ENCODE measurements at regions not wholly inside any gene's neighbourhood (a gene's known extent, or its start where the extent isn't known, plus 50 kb on each side); places are given as distances from the start of the nearest gene placed in this dataset.

DNA sequence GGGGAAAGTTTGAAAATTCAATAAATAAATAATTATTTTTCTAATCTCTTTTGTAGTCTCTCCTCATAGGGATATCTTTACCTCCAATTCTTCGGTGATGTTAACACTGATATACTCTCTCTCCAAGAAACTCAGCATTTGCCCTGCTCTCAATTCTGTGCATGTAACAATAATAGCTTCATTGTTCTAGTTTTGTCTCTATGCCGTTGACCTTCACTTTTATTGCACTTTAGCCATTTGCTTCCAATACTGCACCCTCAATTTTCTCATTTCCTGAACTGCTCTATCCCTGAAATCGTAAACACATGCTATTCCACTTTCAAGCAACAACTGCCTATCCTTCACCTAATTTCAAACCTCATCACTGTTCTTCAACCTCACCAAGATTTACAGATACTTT lies 645.0 kb downstream of the C12orf50 start:
- peaks cover 6% of the 10 kb centered on the region for H3K9me3 Mint-ChIP-seq (ENCODE audit: low read depth)
- H3K36me3 Mint-ChIP-seq (ENCODE audit: insufficient read depth) = peaks cover 2% of the 10 kb centered on the region
- H3K4me1 Mint-ChIP-seq (ENCODE audit: low read depth) = peaks cover 15% of the 10 kb centered on the region
- TF ChIP-seq, protein P1, sequence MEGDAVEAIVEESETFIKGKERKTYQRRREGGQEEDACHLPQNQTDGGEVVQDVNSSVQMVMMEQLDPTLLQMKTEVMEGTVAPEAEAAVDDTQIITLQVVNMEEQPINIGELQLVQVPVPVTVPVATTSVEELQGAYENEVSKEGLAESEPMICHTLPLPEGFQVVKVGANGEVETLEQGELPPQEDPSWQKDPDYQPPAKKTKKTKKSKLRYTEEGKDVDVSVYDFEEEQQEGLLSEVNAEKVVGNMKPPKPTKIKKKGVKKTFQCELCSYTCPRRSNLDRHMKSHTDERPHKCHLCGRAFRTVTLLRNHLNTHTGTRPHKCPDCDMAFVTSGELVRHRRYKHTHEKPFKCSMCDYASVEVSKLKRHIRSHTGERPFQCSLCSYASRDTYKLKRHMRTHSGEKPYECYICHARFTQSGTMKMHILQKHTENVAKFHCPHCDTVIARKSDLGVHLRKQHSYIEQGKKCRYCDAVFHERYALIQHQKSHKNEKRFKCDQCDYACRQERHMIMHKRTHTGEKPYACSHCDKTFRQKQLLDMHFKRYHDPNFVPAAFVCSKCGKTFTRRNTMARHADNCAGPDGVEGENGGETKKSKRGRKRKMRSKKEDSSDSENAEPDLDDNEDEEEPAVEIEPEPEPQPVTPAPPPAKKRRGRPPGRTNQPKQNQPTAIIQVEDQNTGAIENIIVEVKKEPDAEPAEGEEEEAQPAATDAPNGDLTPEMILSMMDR (IDR thresholded peaks at IDR 0.05; ENCODE audit: unreplicated experiment) = no peak
- H3K27me3 Mint-ChIP-seq = no peaks in the 10 kb centered on the region
- no peak overlapping the region for H3K27ac Mint-ChIP-seq
- DNase-seq (ENCODE audit: low spot score, unreplicated experiment) = no peak
- H3K4me3 Mint-ChIP-seq (ENCODE audit: low read depth) = no peak overlapping the region

DNA sequence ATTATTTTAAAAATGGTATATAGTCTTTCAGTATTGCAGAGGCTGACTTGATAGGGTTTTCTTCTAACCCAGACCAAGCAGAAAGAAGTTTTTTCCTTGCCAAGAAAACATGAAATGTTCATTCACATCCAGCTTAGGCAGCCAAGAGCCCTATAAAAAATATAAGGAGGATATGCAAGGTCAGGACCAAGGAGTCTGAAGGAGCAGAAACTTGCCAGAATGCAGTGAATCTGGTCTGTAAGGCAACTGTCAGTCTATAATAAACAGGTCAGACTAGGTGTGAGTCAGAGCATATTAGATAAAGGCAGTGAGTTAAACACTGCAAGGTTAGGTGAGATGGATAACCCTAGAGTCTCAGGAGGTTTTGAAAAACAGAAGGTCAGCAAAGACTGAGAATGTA lies 645.5 kb downstream of the C12orf50 start:
- TF ChIP-seq, protein P1 (IDR thresholded peaks at IDR 0.05; ENCODE audit: unreplicated experiment) = no peak
- Mint-ChIP-seq H3K4me3 (ENCODE audit: low read depth) (no peak overlapping the region), H3K9me3 (ENCODE audit: low read depth) (peaks cover 6% of the 10 kb centered on the region), H3K36me3 (ENCODE audit: insufficient read depth) (peaks cover 2% of the 10 kb centered on the region), H3K4me1 (ENCODE audit: low read depth) (peaks cover 15% of the 10 kb centered on the region), H3K27ac (no peak overlapping the region), H3K27me3 (no peaks in the 10 kb centered on the region)
- DNase-seq (ENCODE audit: low spot score, unreplicated experiment) = no peak

DNA sequence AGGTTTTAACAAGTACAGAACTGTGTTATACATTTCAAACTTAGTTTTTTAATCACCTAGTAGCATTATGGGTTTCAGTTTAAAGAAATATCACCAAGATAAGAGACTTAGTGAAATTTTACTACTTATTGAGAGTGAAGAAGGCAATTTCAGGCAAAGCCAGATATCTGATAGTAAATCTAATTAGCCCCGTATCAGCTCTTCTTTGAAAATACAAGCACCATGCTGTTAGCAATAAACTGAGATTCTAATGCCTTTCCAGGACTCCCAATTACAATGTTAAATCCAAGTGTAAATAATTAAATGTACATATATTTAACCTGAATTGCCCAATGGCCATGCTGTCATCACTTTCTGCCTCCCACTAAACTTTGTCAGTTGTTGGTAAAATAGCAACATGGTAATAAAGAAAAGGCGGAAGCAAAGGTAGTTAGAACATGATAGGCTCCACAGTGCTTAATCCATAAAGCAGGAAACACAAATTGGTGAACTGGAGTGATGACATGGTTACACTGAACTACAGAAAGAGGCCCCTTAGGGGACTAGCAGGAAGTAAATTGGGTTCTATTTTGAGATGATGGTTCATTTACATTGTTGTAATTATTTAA lies 646.1 kb downstream of the C12orf50 start:
- Mint-ChIP-seq H3K9me3 (ENCODE audit: low read depth) (peaks cover 6% of the 10 kb centered on the region), H3K4me1 (ENCODE audit: low read depth) (peaks cover 15% of the 10 kb centered on the region), H3K36me3 (ENCODE audit: insufficient read depth) (peaks cover 2% of the 10 kb centered on the region), H3K27me3 (no peaks in the 10 kb centered on the region), H3K27ac (no peak overlapping the region), H3K4me3 (ENCODE audit: low read depth) (no peak overlapping the region)
- no peak for DNase-seq (ENCODE audit: low spot score, unreplicated experiment)
- TF ChIP-seq, protein P1 (IDR thresholded peaks at IDR 0.05; ENCODE audit: unreplicated experiment) = no peak

DNA sequence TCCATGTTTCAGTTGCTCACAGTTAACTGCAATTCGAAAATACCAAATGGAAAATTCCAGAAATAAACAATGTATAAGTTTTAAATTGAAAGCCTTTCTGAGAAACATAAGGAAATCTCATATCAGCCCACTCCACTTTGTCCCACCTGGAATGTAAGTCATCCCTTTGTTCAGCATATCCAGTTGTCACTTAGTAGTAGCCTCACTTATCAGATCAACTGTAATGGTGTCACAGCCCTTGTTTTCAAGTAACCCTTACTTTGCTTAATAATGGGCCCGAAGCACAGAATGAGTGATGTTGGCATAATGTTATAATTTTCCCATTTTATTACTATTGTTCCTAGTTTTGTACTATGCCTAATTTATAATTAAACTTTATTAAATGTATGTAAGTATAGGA lies 646.8 kb downstream of the C12orf50 start:
- TF ChIP-seq, protein P1 (IDR thresholded peaks at IDR 0.05; ENCODE audit: unreplicated experiment) = no peak
- no peak overlapping the region for H3K27ac Mint-ChIP-seq
- H3K9me3 Mint-ChIP-seq (ENCODE audit: low read depth) = peaks cover 3% of the 10 kb centered on the region
- peaks cover 15% of the 10 kb centered on the region for H3K4me1 Mint-ChIP-seq (ENCODE audit: low read depth)
- DNase-seq (ENCODE audit: low spot score, unreplicated experiment) = no peak
- no peaks in the 10 kb centered on the region for H3K27me3 Mint-ChIP-seq
- H3K36me3 Mint-ChIP-seq (ENCODE audit: insufficient read depth) = no peaks in the 10 kb centered on the region
- H3K4me3 Mint-ChIP-seq (ENCODE audit: low read depth) = no peak overlapping the region

DNA sequence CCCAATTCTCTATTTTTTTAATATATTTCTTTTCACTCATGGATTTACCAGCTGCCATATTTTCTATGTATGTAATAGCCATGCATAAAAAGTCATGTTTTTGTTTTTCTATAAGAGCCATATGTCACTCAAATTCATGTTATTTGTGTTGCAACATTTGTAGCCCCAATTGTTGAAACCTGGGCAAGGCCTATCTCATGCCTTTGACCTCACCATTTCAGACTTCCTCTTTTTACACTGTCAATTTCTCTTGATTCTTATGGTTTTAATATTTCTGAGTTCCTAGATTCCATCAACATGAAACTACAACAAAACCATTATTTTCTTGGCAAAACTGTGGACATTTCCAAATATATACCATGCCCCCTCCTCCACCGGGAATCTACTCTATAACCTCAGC lies 647.5 kb downstream of the C12orf50 start:
- no peaks in the 10 kb centered on the region for H3K36me3 Mint-ChIP-seq (ENCODE audit: insufficient read depth)
- no peak overlapping the region for H3K27ac Mint-ChIP-seq
- TF ChIP-seq, protein P1 (IDR thresholded peaks at IDR 0.05; ENCODE audit: unreplicated experiment) = no peak
- no peak overlapping the region for H3K4me3 Mint-ChIP-seq (ENCODE audit: low read depth)
- H3K9me3 Mint-ChIP-seq (ENCODE audit: low read depth) = no peaks in the 10 kb centered on the region
- no peak for DNase-seq (ENCODE audit: low spot score, unreplicated experiment)
- peaks cover 15% of the 10 kb centered on the region for H3K4me1 Mint-ChIP-seq (ENCODE audit: low read depth)
- H3K27me3 Mint-ChIP-seq = no peaks in the 10 kb centered on the region
